GM21528 (cell line): ENCODE measurements at regions not wholly inside any gene's neighbourhood (a gene's known extent, or its start where the extent isn't known, plus 50 kb on each side); places are given as distances from the start of the nearest gene placed in this dataset.
"Not testable (repeated sequence)": the region's sequence is repeated elsewhere in the genome, so short reads cannot be mapped to it uniquely, and the experiment has no call there.

Source experiments
- ATAC-seq: cut with Tn5 transposase; IDR thresholded peaks from one replicate; pipeline ENCODE4 v1.9.1; 2021; ENCODE audit warnings: mild to moderate bottlenecking, moderate library complexity; ENCODE audit not compliant: unreplicated experiment, low FRiP score

DNA sequence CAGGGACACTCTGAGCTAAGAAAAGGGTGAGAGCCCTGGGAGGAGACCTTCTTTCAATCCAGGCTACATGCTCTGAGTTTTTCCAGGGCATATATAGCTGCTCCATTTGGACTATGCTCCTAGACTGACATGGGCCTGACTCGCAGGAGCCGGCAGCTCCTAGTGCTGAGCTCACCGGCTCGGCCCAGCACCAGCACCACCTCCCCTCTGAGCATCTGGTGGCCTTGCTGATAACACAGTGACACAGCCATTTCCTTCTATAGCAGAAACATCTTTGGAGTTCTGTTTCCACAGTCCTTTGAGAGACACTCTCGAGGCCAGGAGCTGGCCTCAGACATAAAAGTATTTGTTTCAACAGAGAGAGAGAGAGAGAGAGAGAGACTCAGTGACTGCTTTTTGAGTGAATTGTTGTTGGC, 184.9 kb downstream of the TM9SF2 start:
- ATAC-seq, result no peak

DNA sequence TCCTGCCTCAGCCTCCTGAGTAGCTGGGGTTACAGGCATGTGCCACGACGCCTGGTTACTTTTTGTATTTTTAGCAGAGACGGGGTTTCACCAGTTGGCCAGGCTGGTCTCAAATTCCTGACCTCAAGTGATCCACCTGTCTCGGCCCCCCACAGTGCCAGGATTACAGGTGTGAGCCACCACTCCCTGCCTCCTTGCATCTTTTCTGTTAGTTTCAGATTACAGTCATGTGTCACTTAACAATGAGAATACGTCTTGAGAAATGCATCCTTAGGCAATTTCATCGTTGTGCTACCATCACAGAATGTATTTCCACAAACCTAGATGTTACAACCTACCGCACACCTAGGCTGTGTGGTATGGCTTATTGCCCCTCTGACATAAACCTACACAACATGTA, 180.4 kb downstream of the TM9SF2 start:
- ATAC-seq, result no peak

DNA sequence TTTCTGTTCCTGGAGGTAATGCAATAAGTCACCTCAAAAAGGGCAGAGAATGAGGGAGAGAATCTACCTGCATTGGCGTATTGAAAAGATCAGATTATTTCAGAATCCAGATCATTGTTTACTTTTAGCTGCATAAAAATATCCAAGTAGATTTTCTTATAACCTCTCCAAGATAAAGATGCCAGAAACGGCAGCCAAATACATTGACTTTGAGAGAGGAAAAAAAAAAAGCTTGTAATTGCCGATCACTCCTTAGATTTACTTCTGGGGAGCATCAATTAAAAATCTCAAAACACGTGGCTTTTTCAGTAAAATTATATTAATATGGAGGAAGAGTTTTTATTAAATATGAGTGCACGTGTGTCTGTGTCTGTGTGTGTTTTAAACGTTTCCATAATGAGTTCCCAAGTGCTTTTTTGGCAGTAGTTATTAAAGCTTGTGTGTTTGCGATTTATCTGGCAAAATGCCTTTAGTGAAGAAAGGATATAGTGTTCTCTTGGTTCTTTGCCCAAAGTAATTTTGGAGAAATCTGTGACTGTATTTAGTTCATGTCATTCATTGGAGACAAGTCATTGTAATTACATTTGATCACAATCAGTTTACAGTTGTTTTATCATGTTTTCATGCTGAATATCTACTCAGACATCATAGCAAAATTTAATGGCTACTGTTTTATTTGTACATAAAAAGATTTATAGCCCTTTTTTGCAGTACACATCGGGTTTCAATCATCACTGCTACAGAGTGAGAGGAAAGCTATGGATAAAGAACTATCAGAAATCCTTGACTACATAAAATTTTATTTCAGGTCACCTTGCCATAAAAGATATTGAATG, 176.1 kb downstream of the TM9SF2 start:
- ATAC-seq, result no peak

DNA sequence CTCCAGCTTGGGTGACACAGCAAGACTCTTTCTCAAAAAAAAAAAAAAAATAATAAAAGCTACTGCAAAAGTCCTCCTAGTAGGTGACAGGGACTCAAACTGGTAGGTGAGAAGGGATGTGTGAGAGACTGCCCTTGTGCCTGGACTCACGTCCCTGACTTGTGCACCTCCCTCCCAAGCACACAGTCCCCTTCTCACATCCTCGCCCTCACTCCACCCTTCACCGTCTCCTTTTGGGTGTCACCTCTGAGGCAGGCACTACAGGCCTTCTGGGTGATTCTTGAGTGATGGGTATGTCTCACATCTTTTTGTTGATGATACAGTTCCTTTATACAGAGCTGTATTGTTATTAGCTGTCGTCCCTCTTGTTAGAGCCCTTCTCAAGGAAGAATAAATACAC, 170.5 kb downstream of the TM9SF2 start:
- ATAC-seq, result no peak

DNA sequence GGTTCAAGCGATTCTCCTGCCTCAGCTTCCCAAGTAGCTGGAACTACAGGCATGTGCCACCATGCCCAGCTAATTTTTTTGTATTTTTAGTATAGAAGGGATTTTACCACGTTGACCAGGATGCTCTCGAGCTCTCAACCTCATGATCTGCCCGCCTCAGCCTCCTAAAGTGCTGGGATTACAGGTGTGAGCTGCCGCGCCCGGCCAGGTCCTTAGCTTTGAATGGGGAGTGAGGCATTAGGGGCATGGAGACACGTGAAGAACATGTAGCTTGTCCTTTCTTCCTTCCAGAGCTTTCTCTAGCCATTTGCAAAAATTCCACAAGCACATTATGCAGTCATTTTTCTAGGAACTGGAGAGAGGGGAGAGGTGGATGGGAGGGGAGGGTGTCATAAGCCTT, 167.8 kb downstream of the TM9SF2 start:
- ATAC-seq, result not testable (repeated sequence)

DNA sequence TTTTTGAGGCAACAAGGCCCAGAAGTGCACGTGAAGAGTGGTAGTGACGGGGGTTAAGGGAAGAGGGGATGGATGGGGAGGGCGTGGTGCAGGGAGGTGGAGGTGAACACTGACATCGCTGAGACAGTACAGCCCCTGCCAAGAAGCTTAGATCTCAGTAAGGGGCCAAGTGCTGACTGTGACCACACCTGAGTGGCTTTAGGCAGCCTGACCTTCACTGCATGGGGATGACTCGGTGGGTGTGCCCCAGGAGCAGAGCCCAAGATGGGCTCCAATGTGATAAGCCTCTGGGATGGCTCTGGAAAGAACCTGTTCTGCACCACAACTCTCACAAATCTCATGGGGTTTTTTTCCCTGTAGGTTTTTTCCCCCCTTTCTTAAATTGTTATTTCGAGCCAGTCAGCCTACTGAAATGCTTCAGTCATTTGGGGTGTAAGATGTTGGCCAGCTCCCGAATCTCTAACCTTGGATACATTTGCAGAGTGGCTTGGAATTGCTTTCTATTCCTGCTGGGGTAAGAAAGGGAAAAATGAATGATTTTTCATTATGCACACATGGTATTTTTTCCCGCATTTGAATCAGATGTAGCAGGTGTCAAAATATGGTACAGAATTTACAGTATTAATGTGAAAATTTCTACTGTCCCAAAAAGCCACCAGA, 165.0 kb downstream of the TM9SF2 start:
- ATAC-seq, result no peak

DNA sequence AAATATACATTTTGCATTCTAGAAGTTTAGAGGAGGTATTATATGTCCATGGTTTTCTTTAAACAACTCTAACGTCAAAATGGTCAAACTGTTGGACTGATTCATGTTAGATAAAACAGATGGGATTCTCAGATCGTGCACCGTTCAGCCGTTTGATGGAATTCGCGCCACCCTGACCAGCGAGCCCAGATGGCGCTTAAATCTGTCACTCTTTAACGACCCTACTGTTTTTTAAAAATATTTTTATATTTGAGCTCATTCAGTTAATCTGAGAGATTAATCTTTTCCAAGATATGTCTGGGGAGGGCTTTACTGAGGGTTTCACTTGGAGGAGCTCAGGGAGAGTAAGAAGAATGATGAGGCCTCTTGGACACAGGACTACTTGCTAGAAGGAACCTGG, 164.4 kb downstream of the TM9SF2 start:
- no peak for ATAC-seq

DNA sequence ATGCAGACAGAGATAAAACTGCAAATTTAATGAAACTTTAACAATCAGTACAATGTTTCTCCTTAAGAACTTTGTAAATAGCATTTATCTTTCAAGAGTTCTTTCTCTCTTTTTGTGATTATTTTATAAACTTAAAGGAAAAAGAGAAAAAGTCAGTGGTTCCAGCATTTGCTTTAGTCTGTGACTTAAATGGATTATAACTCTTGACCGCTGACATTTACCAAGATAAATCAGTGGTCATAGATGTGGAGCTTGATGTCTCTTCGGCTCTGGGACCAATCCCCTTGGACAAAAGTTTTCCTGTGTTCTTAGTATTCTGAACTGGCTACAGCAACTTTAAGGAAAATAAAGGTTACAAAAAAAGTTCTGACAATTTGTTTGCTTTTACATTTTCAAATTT, 162.6 kb downstream of the TM9SF2 start:
- ATAC-seq, result no peak

DNA sequence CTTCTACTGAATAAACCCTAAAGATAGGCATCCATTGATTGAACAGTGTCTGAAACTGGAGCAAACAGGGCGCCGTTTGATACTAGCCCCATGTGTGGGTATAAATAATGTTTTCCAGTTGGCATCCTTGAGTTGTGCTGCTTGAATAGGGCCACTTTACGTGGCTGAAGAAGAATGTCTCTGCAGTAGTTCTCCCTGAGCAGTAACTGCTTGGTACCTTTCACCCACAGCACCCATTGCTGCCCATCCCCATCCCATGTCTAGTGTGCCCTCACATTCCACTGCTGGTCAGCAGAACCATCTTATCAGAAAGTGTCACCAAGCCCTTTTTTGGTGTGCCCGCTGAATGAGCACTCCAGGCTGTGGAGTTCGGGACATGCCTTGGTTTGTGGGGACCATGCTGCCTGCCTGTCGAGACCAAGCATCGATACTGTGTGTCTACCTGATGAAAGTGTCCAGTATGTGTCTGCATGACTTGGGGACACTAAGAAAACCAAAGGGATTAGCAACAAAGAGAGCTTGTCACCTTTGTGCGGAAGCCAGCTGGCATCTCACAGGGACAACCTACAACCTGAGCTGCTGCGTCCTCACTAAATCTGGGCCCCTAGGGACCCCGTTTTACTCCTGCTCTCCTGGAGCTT, 162.0 kb downstream of the TM9SF2 start:
- no peak for ATAC-seq

DNA sequence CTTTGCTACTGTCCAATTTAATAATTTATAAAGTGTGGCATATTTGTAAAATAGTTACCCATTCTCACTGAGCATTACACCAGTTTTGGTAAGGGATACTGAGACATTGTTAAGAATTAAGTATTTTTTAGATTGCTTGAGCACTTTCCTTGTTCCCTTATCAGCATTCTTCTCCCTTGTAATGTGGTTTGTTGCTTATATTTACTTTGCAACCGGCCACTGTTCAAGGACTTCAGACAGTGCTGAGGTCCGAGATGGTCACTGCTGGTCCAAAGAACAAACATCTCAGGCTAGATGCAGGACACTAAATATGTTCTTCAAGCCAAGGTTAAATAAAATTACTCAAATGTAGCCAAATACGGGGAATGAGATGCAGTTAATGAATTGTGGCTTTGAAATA, 161.4 kb downstream of the TM9SF2 start:
- ATAC-seq, result no peak

DNA sequence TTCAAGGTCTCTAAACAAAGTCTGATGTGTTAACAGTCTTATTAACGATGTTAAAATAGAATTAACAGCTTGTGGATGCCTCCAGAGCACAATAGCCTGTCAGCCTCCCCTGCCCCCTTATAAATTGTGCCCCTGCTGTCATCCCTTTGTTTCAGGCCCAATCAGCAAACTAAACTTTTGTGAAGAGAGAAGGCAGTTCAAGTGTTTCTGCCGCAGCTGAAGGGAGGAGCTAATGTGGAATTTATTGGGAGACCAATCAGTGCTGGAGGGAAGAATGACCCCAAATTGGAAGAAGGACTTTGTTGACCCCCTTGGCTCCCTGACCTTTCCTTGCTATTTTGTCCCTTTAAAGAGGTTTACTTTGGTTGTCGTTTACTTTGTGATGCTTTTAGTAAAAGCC, 160.5 kb downstream of the TM9SF2 start:
- no peak for ATAC-seq

DNA sequence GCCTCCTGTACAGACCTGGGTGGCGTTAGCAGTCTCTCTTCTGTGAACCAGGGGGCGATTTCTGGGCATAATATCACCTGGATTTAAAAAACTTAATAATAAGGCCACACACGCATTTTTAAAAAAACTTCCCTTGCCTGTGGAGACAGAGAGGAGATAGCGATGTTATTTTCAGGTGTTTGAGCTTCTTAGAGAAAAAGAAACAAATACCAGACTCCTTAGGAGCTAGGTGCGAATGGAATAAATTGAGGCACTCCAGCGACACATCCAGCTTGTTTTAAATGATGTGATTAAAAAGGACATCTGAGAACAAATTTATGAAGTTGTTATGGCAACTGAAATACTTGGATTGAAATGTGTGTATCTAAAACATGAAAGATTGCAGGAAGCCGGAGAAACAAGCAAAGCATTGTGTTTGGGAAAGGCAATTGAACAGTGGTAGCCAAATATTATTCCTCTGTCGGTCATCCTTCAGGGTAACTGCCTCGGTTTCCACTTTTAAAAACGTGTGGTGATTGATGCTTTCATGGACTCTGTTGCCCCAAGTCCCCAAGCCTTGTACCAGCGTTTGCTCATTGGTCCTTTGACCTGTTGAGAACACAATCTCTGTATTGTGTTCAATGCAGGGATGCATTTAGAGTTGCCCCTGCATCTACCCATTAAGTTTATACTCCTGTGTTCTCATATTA, 158.7 kb downstream of the TM9SF2 start:
- no peak for ATAC-seq

DNA sequence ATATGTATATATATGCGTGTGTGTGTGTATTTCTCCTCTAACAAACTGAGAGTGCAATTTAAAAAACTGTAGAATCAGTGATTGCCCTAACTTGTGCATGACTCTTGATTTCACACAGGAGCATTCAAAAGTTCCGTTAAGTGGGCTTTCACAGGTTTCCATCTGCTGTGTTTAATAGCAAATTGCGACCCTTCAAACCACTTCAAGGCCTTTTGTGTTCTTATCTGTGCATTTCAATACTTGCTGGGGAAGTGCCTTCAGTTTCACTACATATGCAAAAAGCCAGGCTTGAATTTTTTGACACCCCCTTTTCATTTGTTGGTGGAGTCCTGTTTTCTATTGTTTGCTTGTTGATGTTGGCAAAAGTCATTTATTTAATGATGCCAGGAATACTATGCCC, 158.0 kb downstream of the TM9SF2 start:
- ATAC-seq, result no peak

DNA sequence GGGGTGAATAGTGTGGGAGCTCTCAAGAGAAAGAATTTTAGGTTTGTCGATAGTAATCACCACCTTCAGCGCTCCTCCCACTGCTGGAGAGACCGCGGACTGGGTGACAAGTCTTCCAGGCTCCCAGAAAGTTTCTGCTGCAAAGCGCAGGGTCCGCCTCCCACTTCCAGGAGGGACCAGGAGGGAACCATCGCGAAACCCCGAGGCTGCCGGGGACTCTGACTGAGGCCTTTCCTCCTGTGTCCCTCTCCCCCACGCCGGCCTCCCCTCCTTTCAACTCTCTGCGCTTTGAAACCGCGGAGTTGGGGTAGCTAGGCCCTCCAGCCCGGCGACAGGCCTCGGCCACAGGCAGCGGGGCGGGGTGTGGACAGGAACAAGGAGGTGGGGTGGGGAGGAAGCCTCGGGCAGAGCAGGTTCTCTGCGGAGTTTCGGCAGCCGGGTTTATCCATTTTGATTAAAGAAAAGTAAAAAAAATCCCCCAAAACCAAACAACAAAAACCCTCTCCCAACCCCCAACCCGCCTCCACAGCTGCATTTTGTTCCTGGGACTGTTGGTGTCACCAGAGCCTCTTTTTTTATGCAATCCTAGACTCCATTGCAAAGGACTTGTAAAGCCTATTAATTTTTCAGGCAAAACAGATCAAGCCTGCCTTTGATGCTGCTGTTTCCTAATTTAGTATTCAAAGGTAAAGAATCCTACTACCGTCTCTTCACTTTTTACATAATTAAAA, 157.2 kb downstream of the TM9SF2 start:
- peak; percentile 66 for ATAC-seq

DNA sequence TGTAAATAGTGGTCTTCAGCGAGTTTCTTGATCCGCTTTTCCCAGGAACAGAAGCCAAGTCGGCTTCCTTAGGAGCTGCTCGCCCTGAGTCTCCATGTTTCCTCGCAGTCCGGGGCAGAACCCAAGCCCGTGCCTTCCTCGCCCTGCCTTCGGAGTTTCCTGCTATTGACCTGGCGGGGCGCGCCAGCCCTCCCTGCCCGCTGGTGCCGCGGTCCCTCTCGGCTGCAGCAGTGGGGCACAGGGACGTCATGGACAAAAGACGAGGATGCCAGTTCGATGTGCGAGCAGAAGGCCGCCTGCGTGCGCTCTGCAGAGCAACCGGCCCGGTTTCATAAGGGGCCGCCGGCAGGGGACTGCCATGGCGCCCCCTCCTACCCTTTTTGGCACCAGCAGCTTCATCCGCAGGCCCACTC, 156.6 kb downstream of the TM9SF2 start:
- ATAC-seq, result peak; percentile 38

DNA sequence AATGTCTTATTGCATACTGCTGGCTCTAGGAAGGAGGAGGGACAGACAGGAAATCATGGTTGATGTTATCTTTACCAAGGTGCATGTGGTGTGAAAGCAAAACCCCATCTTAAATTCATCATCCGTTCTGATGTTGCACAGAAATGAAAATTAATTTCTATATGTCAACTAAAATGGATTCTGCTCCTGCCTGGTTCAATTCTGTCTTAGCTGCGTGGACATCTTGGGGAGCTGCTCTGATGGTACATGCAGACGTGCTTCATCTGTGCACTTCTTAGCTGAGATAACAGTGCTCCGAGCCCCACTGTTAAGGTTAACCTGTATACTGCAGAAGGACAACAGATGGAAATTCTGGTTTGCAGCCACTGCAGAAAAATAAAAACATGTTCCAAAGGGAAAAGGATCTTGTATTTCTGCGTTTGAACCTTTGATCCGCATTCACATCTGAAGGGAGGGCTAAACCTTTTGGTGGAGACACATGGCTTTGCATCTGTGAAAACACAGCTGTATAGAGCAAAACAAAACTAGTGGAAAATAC, 155.6 kb downstream of the TM9SF2 start:
- no peak for ATAC-seq

DNA sequence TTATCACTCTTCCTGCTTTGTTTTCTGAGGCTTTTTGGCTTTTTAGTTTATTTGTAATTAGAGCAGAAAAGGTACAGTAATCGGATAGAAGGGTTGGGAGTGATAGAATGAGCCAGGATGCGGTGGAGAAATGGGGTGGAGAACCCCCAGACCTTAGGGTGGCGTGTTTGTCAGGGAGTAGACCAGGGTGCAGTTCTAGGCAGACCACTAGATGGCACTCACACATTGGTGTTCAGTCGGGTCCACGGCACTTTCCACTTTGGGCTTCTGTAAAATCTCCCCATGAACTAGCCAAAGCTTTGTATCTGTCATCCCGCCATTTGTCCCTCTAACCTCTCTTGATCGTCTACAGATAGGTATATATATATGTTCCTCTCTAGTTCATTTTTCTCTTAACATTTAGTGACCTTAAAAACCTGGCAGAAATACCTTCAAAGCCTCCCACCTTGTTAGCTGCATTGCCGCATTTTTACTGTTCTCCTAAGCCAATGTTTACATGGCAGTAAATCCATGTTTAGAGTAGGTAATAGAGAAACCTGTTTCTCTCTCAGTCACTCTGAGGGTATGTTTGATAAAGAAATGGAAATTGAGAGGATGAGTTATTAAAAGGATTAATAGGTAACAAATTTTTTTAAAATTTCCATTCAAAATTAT, 154.9 kb downstream of the TM9SF2 start:
- ATAC-seq, result peak; percentile 67

DNA sequence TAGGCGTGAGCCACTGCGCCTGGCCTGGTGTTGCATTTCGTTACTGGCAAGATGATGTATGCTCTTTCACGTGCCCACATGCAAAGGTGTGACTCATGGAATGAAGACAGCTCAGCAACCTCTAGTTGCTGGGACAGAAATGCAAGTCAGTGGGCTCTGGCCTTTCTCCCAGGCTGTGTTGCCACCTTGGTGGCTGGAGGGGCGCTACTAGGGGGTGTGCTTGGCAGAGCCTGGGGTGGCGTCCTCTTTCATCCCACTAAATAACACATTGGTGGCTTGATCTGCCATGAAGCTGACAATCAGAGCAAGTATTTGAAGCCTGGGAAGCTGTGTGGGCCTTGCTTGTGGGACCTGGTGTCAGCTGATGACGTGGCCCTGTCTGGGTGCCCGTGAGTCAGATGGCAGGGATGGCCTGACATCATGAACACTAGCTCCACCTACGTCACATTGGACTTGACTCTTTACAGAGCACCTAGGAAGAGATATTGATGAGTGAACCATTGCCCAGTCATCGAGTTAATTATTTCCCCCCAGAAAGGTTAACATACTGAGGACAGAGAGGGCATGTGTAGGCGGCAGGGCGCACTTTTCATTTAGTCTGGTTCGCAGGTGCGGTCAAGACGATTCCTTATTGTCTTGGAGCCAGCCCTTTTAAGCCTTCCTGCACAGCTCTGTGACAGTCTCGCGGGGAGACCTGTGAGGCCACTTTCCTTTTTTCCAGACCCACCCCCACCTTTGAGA, 154.2 kb downstream of the TM9SF2 start:
- ATAC-seq, result no peak

DNA sequence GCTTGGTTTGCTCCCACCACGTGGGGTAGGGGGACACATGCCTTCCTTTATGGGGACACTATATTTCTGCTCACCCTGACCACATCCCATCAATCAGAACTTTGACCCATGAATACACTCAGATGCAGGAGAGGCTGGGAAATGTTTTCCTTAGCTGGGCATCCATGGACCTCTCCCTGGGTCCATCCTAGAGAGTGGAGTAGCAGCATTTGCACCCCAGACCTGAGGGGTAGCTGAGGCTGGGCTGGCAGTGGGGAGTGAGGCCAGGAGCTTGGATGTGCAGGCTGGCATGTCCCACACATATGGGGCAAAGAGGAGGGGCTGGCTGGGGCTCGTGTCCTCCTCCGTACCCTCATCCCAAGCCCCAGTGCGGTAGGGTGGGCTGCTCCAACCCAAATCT, 152.8 kb downstream of the TM9SF2 start:
- no peak for ATAC-seq
